M059J (cell line): ENCODE measurements at regions not wholly inside any gene's neighbourhood (a gene's known extent, or its start where the extent isn't known, plus 50 kb on each side); places are given as distances from the start of the nearest gene placed in this dataset.
"Not testable (repeated sequence)": the region's sequence is repeated elsewhere in the genome, so short reads cannot be mapped to it uniquely, and the experiment has no call there.

Experiments used
- DNase-seq: peaks from one replicate; pipeline ENCODE4 v3.0.0-alpha.2; 2012; ENCODE audit warnings: low read depth

DNA sequence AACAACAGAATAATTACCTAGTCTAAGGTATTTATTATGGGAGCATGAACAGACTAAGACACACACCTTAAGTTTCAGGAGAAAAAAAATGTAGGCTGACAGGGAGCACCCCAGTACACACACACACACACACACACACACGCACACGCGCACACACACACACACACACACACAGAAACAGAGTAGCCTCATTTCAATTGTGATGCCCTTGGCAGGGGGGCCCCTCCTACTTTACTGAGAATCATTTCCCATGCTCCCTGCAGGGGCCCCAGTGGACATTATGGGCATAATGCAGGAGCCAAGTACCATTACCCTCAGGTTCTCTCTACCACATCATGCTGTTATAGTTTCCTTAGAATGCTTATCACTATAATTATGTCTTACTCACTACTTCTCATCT is 104.9 kb downstream of the CDC7 start:
- DNase-seq: no peak

DNA sequence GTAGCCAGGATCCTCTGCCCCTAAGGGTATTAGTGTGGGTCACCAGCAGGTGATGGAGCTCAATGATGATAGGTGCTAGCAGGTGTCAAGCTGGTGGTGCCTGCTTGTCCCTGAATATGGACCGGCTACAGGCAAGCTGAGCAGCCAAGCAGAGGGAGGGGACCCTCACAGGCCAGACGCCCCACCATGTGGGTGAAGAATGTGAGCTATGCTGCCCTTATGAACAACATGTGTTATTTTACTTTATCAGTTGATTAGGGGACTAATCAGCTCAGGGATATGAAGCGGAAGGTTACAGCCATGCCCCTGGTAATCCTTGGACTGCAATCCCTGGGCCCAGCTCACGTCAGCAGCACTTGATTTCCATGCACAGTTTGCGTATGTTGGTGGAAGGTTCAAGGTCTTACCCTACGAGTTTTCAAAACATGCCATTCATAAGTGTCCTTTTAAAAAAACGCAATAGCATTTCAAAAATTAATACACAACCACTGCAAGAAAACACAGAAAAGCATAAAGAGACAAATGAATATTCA is 106.0 kb downstream of the CDC7 start:
- no peak for DNase-seq

DNA sequence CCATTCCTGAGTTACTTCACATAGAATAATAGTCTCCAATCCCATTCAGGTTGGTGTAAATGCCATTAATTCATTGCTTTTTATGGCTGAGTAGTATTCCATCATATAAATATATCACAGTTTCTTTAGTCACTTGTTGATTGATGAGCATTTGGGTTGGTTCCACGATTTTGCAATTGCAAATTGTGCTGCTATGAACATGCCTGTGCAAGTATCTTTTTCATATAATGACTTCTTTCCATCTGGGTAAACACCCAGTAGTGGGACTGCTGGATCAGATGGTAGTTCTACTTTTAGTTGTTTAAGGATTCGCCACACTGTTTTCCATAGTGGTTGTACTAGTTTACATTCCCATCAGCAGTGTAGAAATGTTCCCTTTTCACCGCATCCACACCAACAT is 107.0 kb downstream of the CDC7 start:
- DNase-seq: not testable (repeated sequence)

DNA sequence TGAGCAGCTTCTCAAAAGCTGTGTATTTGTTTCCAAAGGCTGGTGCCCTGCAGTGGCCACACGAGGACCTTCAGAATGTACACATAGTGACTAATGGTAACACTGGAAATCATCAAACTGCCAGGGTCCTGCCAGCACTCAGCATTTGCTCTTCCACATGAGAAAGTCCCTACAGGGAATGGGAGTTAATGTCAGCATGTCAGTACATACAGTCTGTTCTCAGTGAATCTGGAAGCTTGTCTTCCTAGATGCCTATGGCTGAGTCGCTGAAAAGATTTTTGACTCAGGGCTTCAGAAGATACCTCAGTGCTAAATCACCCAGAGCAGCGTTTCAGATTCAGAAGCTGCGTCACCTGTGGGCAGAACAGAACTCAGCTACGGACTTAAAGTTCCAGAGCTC is 108.2 kb downstream of the CDC7 start:
- peak; percentile 50 for DNase-seq

DNA sequence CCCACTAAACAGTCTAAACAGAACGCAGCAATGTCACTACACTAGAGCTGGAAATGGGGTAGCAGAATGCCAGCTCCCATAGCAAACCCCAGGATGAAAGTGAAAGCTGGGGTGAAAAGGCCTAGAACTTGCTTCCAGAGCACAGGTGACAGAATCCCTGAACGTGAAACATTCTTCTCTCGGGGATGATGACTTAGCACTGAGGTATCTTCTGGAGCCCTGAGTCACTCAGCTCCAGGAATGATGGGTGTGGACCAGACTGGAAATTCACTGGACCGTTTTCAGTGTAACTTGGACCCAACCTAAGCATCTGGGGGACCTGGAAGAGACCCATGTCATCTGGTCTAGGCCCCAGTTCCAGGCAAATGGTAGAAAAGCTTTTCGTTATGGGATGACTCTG is 108.9 kb downstream of the CDC7 start:
- DNase-seq: peak; percentile 83

DNA sequence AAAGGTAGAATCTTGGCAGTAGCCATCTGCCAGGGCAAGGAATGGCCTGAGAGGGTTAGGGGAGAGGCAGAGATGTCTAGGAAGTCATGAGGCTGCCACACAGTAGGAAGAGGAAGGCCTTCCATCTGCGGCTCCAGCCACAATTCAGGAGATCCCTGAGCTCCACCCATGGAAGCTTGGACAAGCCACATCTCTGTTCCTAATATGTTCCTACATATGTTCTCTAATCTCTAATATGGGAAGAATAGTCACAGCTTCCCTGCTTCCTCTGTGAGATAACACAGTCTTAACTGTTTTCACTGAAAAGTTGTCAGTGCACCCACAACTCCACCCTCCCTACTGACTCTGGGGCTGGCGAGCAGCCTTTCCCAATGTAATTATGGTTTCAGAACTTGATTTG is 109.5 kb downstream of the CDC7 start:
- DNase-seq: no peak

DNA sequence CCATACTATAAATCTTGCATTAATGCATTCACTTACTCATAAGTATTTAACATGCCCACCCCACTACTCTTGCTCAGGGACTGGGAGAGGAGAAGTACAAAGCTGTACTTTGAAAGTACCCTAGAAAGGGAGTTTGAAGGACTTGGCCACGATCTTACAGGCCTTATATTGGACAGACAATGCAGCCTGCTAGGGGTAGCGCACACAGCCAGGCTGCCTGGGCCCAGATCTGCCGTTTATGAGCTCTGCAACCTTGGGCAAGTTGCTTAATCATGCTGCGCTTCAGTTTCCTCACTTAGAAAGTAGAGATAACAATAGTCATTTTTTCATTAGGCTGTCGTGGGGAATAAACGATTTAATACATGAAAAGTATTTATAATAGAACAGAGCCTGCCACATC is 110.1 kb downstream of the CDC7 start:
- DNase-seq: no peak

DNA sequence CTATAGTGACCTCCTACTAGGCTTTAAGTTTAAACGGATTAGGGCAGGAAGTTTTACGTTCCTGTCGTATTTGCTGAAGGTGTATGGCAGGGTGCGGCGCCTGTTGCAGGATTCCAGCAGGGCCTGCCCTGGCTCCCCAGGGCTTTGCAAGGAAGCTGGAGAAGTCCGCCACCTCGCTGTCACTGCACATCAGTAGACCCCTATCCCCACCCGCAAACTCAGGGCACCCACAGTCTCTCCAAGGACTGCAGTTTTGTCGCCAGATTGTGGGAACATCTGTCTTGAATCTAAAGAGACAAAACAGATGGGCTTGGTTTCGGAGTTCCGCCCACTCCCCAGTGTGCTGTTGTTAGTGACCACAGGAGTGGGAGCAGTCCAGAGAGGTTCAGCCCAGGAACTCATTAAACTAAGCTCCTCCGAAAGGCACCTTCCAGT is 110.8 kb downstream of the CDC7 start:
- DNase-seq: no peak

DNA sequence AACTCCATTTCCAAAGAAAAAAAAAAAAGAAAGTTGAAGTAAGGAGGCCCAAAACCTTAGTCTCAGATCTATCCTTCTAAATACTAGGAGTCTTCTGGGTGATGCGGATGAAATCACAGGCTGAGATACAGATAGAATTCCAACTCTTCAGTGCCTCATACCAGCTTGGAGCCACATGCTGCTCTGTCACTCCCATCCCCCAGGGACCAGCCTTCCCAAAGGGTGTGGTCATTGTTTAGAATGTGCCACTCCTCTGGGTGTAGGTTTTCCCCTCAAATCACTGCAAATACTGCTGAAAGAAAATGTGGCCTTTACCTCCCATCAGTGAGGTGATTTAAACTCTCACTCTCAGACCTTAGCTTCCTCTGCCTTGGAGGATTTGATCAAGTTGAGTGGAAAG is 112.9 kb downstream of the CDC7 start:
- no peak for DNase-seq

DNA sequence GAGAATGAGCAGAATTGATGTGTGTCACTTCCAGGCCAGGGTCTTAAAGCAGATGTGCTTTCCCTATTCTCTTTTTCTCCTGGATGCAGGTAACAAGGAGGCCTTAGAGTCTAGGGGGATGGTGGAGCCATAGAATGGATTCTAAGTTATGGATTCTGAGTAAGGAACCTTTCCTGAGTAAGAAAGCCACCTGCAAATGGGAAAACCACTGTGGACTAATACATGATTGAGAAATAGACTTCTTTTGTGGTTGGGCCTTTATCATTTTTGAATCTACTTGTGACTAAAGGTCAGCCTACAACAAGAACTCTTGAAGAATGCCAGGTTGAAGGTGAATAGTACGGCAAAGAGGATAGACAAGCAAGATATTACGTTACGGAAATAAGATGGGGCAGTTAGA is 116.1 kb downstream of the CDC7 start:
- DNase-seq: no peak

DNA sequence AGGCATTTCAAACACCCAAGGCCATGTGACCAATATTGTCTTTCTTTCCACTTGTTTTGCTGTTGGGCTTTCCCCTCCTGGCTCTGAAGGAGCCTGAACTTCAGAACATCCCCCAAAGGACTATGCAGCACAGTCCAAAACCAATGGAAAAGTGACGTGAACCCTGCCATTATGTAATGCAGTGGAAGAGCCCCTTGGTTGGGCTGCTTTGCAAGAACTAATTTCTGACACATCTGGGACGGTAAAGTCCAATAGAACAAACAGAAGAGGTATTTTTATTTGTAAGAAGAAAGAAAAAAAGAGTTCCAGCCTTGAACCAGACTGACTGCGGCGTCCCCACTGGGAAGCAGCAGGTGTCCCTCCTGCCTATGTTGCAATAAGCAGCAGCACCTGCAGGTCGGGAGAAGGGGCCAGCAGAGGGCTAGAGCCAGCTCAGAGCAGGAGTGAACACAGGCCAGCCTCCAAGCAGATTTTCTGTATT is 116.7 kb downstream of the CDC7 start:
- DNase-seq: no peak

DNA sequence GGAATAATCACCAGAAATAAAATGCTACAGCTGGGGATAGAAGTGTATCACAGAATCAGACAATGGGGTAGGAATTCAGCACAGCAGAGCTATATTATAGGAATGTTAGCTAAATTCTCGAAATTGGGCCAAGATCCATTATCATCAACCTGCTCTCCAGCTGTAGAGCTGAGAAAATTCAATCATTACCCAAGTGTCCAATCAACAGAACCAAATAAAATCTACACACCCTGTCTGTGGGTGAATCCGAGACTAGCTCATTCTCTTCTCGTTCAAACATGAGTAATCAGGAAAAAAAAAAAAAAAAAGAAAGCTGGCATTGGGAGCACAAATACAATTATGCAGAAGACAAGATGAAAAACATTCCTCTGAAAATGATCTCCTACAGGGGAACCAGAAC is 119.2 kb downstream of the CDC7 start:
- DNase-seq: no peak

DNA sequence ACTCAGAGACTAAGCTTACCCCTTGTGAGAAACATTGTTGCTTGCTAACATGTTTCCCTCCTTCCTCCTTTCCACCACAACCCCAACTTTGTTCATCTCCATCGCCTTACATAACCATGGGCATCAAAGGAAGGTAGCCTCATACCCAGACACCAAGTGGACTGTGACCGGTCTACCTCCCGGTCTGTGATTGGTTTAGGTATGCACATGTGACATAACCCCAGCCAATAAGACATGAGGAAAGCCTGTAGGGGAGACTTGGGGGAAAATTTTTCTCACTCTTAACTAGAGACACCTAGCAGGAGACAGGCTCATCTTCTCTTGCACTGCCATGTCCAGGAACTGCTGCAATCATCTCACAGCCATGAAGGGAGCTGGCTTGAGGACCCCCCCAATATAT is 120.7 kb downstream of the CDC7 start:
- DNase-seq: no peak

DNA sequence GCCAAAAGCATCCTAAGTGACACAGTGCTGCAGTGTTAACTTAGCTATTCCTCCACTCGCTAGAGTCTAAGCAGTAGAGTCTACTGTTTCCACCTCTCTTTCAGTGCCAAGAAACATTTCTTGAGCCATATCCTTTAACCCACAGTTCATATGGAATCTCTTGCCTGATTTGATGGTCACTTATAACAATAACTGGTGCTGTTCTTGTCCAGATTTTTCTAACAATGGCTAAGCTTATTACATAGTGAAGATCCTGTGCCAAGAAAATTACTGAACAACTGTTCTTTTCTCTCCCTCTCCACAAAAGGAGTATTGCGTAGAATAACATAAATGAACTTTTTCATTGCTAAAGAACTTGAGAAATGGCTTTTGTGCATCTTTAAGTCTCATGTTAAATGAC is 121.3 kb downstream of the CDC7 start:
- no peak for DNase-seq

DNA sequence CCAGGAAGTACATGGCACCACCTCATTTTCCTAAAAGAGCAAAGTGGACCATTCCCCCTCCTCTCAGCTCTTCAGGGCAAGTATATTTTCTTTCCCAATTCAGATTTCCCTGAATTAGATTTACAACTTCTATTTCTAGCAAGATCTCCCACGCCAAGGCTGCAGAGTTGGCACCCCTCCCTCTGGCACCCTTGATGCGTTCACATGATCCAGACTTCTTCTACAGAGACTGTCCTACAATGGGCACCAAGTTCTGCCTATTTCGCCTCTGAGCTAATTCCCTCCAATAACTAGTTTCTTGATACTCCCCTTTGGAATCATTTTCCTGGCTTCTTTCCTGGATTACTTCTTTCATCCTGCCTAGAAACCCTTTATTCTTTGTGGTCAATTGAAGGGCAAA is 122.0 kb downstream of the CDC7 start:
- no peak for DNase-seq

DNA sequence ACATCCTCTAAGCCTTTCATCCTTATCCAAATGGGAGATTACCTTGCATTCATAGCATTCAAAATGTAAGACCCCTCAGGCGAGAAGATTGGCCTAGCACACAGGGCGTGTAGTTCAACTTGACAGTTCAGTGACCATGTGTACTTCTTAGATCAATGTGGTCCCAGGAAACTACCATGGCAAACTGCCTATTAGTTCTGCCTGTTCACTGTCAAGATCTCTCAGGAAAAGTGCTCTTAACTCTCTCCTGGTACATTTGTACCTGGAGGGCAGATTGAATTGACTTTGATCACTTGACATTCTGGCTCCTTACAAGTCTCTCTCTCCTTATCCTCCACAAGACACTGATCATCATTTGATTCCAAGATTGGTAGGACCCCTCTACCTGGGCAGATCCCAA is 122.4 kb downstream of the CDC7 start:
- DNase-seq: no peak

DNA sequence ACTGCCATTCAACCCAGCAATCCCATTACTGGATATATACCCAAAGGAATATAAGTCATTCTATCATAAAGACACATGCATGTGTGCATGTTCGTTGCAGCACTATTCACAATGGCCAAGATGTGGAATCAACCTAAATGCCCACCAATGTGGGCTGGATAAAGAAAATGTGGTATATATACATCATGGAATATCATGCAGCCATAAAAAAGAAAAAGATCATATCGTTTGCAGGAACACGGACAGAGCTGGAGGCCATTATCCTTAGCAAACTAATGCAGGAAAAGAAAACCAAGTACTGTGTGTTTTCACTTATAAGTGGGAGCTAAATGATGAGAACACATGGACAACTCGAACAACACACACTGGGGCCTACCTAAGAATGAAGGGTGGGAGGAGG is 123.7 kb downstream of the CDC7 start:
- DNase-seq: no peak
